ENCODE measurements at regions not wholly inside any gene's neighbourhood (a gene's known extent, or its start where the extent isn't known, plus 50 kb on each side); places are given as distances from the start of the nearest gene placed in this dataset.

DNA sequence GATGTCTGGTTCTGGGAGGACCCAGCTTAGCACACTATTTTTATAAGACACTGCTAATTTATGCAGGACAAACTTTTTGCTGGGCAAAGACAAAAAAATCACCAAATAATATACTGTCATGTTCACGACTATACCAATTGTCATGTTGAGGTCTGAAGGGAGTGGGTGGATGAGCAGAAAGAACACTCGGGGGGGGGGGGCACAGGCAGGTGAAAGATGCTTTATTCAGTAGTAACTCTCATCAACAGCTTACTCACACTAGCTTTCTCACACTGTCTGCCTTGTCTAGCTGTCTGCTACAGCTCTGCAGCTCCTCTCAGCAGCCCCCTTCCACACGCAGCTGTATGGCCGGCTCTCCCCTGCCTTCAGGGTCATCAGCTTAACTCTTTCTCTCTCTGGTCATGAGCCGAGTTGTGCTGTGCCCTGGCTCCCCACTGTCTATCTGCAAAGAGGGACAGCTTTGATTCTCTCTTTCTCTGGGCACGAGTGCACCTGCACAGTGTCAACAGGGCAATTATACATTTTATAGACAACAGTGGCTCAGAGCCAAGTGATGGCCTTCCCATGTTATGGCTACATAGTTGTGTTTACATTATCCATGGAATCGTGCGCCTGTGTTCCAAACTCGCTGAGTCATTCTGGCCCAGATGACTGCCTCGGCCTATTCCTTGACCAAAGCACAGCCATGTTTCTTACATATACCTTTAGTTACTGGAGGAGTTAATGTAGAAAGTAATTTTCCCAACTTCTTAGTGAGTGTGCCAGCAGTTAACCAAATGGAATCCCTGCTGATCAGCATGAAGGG, 187.7 kb upstream of the PRSS16 start:
- Histone ChIP-seq H3K27me3 (ENCODE audit: insufficient read depth, poor library complexity, severe bottlenecking) (no peaks in the 10 kb centered on the region), H3K9me3 (ENCODE audit: severe bottlenecking) (no peaks in the 10 kb centered on the region), H3K27ac (ENCODE audit: poor library complexity, severe bottlenecking) (no peak overlapping the region), H3K4me1 (ENCODE audit: insufficient read depth, poor library complexity, severe bottlenecking) (peaks cover 11% of the 10 kb centered on the region), H3K4me3 (ENCODE audit: severe bottlenecking) (no peak overlapping the region), H3K36me3 (ENCODE audit: low read depth) (no peaks in the 10 kb centered on the region)
- TF ChIP-seq, protein P1, sequence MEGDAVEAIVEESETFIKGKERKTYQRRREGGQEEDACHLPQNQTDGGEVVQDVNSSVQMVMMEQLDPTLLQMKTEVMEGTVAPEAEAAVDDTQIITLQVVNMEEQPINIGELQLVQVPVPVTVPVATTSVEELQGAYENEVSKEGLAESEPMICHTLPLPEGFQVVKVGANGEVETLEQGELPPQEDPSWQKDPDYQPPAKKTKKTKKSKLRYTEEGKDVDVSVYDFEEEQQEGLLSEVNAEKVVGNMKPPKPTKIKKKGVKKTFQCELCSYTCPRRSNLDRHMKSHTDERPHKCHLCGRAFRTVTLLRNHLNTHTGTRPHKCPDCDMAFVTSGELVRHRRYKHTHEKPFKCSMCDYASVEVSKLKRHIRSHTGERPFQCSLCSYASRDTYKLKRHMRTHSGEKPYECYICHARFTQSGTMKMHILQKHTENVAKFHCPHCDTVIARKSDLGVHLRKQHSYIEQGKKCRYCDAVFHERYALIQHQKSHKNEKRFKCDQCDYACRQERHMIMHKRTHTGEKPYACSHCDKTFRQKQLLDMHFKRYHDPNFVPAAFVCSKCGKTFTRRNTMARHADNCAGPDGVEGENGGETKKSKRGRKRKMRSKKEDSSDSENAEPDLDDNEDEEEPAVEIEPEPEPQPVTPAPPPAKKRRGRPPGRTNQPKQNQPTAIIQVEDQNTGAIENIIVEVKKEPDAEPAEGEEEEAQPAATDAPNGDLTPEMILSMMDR (IDR thresholded peaks at IDR 0.05; ENCODE audit: poor library complexity, severe bottlenecking), result no peak
- DNase-seq (ENCODE audit: low spot score) (no peak), ATAC-seq (ENCODE audit: low read depth) (no peak)

DNA sequence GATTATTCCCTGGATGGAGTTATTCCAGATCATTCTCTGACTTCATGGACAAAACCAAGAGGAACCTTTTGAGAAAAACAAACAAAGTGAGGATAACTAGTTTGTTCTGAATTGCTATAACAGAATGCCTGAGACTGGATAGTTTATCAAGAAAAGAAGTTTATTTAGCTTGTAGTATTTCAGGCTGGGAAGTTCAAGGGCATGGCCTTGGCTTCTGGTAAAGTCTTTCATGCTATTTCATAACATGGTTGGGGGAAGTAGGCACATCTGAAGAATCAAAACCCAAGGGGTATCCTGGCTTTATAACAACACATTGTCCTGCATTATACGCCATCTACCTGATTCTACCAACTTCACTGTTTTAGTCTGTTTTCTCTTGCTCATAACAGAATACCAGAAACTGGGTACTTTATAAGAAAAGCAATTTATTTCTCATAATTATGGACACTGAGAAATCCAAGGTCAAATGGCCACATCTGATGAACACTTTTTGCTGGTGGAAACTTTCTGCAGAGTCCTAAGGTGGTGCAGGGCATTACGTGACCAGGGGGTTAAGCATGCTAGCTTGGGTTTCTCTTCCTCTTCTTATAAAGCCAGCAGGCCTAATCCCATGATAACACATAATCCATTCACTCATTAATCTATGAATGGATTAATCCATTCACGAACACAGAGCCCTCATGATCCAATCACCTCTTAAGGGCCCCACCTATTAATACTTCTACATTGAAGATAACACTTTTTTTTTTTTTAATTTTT, 186.1 kb upstream of the PRSS16 start:
- peaks cover 11% of the 10 kb centered on the region for H3K4me1 ChIP-seq (ENCODE audit: insufficient read depth, poor library complexity, severe bottlenecking)
- H3K36me3 ChIP-seq (ENCODE audit: low read depth), result no peaks in the 10 kb centered on the region
- TF ChIP-seq, protein P1 (IDR thresholded peaks at IDR 0.05; ENCODE audit: poor library complexity, severe bottlenecking), result no peak
- H3K4me3 ChIP-seq (ENCODE audit: severe bottlenecking), result no peak overlapping the region
- ATAC-seq (ENCODE audit: low read depth), result no peak
- no peak overlapping the region for H3K27ac ChIP-seq (ENCODE audit: poor library complexity, severe bottlenecking)
- H3K9me3 ChIP-seq (ENCODE audit: severe bottlenecking), result no peaks in the 10 kb centered on the region
- no peaks in the 10 kb centered on the region for H3K27me3 ChIP-seq (ENCODE audit: insufficient read depth, poor library complexity, severe bottlenecking)
- no peak for DNase-seq (ENCODE audit: low spot score)

DNA sequence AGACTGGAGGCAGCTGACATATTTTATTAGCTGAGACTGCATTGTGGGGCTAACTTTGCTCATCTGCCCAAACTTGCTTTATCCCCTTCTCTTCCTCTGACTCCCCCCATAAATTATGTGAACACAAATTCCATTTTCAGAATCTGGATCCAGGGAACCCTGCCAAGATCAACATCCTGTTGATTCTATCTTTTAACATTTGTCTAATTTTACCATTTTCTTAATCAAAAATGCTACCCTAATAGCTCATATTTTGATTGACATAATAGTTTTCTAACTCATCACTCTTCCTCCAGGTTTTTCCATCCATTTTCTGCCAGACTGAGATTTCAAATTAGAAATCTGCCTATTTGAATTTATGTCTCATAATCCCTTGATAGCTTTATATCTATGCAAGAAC, 184.7 kb upstream of the PRSS16 start:
- Histone ChIP-seq H3K9me3 (ENCODE audit: severe bottlenecking) (no peaks in the 10 kb centered on the region), H3K36me3 (ENCODE audit: low read depth) (no peaks in the 10 kb centered on the region), H3K4me1 (ENCODE audit: insufficient read depth, poor library complexity, severe bottlenecking) (peaks cover 11% of the 10 kb centered on the region), H3K4me3 (ENCODE audit: severe bottlenecking) (no peak overlapping the region), H3K27me3 (ENCODE audit: insufficient read depth, poor library complexity, severe bottlenecking) (no peaks in the 10 kb centered on the region), H3K27ac (ENCODE audit: poor library complexity, severe bottlenecking) (peak overlapping the region; percentile 49)
- TF ChIP-seq, protein P1 (IDR thresholded peaks at IDR 0.05; ENCODE audit: poor library complexity, severe bottlenecking), result no peak
- no peak for DNase-seq (ENCODE audit: low spot score)
- peak; percentile 46; the same call in 1 of the 3 replicates for ATAC-seq (ENCODE audit: low read depth)

DNA sequence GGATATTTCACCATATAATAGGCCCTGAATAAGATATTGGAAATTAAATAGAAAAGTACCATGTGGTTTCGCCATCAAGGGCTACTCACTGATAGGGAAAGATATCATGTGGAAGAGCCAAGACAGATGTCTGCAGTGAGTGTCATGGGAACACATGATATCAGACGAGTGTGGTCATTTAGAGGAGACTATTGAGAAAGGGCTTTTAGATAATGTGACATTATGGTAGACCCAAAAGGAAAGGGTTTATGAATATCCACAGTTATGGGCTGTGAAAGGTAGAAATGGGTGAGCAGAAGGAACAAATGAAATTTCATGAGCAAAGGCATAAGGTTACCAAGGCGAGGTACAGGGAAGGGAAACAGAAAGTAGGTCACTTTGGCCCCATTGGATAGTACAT, 182.3 kb upstream of the PRSS16 start:
- Histone ChIP-seq H3K4me1 (ENCODE audit: insufficient read depth, poor library complexity, severe bottlenecking) (peaks cover 11% of the 10 kb centered on the region), H3K4me3 (ENCODE audit: severe bottlenecking) (no peak overlapping the region), H3K27me3 (ENCODE audit: insufficient read depth, poor library complexity, severe bottlenecking) (no peaks in the 10 kb centered on the region), H3K9me3 (ENCODE audit: severe bottlenecking) (no peaks in the 10 kb centered on the region), H3K27ac (ENCODE audit: poor library complexity, severe bottlenecking) (no peak overlapping the region), H3K36me3 (ENCODE audit: low read depth) (no peaks in the 10 kb centered on the region)
- DNase-seq (ENCODE audit: low spot score) (no peak), ATAC-seq (ENCODE audit: low read depth) (no peak)
- TF ChIP-seq, protein P1 (IDR thresholded peaks at IDR 0.05; ENCODE audit: poor library complexity, severe bottlenecking), result no peak
